NCI-H748 (cell line): ENCODE measurements at regions not wholly inside any gene's neighbourhood (a gene's known extent, or its start where the extent isn't known, plus 50 kb on each side); places are given as distances from the start of the nearest gene placed in this dataset.
A peak's percentile ranks its signal among the peaks of the same experiment; 100 is the strongest.

Experiments used
- DNase-seq: peaks from one replicate; lab custom pipeline; 2025; ENCODE audit not compliant: unreplicated experiment; lab: John Stamatoyannopoulos, UW

- peak; percentile 80 for DNase-seq
These were observed 94.3 kb upstream of the NBEA start for GRCh38 chr13:34847766-34848165.

GRCh38 chr13:34849406-34849805, 92.7 kb upstream of the NBEA start:
- DNase-seq = no peak

- no peak for DNase-seq
These were observed 88.9 kb upstream of the NBEA start for GRCh38 chr13:34853161-34853560.

GRCh38 chr13:34857558-34858325, 84.3 kb upstream of the NBEA start:
- DNase-seq = peak; percentile 70

GRCh38 chr13:34862311-34862710, 79.8 kb upstream of the NBEA start:
- no peak for DNase-seq

GRCh38 chr13:34862716-34863115, 79.4 kb upstream of the NBEA start:
- DNase-seq = no peak

- DNase-seq = peak; percentile 20
These were observed 78.5 kb upstream of the NBEA start for GRCh38 chr13:34863360-34864135.

GRCh38 chr13:34864671-34865070, 77.4 kb upstream of the NBEA start:
- DNase-seq = no peak

- DNase-seq = no peak
These were observed 74.5 kb upstream of the NBEA start for GRCh38 chr13:34867590-34867989.

- no peak for DNase-seq
These were observed 73.3 kb upstream of the NBEA start for GRCh38 chr13:34868733-34869132.

- peak; percentile 7 for DNase-seq
These were observed 72.4 kb upstream of the NBEA start for GRCh38 chr13:34869696-34870095.

GRCh38 chr13:34878329-34878728, 63.7 kb upstream of the NBEA start:
- no peak for DNase-seq

- no peak for DNase-seq
These were observed 62.2 kb upstream of the NBEA start for GRCh38 chr13:34879851-34880250.

- DNase-seq = no peak
These were observed 60.6 kb upstream of the NBEA start for GRCh38 chr13:34881494-34881893.

GRCh38 chr13:34883396-34883795, 58.7 kb upstream of the NBEA start:
- no peak for DNase-seq

GRCh38 chr13:34884366-34884765, 57.7 kb upstream of the NBEA start:
- no peak for DNase-seq

- no peak for DNase-seq
These were observed 55.8 kb upstream of the NBEA start for GRCh38 chr13:34886121-34886875.

GRCh38 chr13:34886987-34887386, 55.1 kb upstream of the NBEA start:
- no peak for DNase-seq
